ENCODE measurements at regions not wholly inside any gene's neighbourhood (a gene's known extent, or its start where the extent isn't known, plus 50 kb on each side); places are given as distances from the start of the nearest gene placed in this dataset.

DNA sequence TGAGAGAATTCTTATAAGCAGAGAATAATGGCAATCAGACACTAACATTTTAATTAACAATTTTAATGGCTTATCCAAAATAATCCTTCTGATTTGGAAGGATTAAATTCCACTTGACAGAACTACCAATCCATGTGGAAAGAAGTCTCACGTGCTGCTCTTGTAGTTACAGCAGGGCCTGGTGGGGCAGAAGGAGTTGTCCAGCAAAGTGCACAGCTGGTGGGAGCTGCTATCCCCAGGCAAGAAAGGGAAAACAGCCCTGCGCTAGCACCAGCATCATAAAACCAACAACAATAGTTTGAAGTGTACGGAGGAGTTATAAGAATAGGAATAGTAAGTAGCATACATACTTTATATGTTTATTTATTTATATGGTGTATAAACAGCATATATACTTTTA is 127.4 kb upstream of the TRIM2 start:
- Histone ChIP-seq H3K4me3 (ENCODE audit: low read depth, low read length) (no peak overlapping the region), H3K9me3 (ENCODE audit: control insufficient read depth, insufficient read depth, low read depth, low read length) (no peaks in the 10 kb centered on the region), H3K27me3 (ENCODE audit: control insufficient read depth, insufficient read depth, low read length) (no peaks in the 10 kb centered on the region), H3K27ac (ENCODE audit: low read depth, low read length) (no peak overlapping the region), H3K9ac (ENCODE audit: low read length) (no peak overlapping the region), H3K36me3 (ENCODE audit: control insufficient read depth, insufficient read depth, low read length) (no peaks in the 10 kb centered on the region), H3K4me1 (ENCODE audit: control insufficient read depth, insufficient read depth, low read length) (peaks cover 3% of the 10 kb centered on the region; the same call in 1 of the 2 replicates)

DNA sequence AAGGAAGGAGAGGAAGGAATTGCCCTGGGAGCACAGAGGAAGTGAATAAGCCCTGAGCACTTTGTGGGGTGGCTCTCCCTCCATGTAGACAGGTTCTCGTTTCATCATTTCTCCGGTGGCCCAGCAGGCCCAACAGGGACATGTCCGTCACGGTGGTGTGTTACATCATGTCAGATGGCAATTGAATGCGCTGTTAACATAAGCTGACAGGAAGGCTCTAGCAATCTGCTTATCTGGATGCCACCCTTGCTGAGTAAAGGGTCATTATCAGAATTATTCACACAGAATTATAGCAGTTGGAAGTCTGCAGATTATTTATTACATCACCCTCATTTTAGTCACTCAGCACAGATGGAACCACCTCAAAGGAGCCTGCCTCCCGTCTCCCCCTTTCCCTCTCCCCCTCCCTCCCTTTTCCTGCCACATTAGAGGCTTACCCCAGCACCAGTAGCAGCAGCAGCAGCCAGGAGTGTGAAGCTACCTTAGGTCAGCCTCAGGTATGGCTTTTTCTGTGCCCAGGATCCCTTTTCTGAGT is 124.3 kb upstream of the TRIM2 start:
- no peak overlapping the region for H3K9ac ChIP-seq (ENCODE audit: low read length)
- no peaks in the 10 kb centered on the region for H3K36me3 ChIP-seq (ENCODE audit: control insufficient read depth, insufficient read depth, low read length)
- no peak overlapping the region for H3K27ac ChIP-seq (ENCODE audit: low read depth, low read length)
- peaks cover 20% of the 10 kb centered on the region for H3K4me1 ChIP-seq (ENCODE audit: control insufficient read depth, insufficient read depth, low read length)
- H3K4me3 ChIP-seq (ENCODE audit: low read depth, low read length) = no peak overlapping the region
- H3K9me3 ChIP-seq (ENCODE audit: control insufficient read depth, insufficient read depth, low read depth, low read length) = no peaks in the 10 kb centered on the region
- H3K27me3 ChIP-seq (ENCODE audit: control insufficient read depth, insufficient read depth, low read length) = no peaks in the 10 kb centered on the region

DNA sequence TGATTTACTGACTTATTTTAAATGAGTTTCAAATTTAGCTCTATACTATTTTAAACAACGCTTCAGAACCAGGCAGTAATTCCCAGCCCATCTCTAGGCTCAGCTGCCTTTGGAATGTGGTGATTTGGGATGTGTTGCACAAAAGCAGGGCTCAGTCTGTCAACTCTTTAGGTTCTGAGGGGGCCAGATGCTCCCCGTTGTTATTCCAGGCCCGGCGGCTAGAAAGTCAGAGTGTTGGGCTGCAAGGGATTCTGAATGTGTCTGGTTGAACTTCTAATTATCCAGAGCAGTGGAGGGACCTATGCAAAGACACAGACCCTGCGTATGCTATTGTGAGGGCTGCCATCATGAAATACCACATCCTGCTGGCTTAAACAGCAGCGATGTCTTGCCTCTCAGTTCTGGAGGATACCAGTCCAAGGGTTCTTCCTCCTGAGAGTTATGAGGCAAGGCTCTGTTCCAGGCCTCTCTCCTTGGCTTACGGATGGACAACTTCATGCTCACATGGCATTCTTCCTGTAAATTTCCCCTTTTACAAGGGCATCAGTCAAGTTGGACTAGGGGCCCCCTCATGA is 123.2 kb upstream of the TRIM2 start:
- no peaks in the 10 kb centered on the region for H3K36me3 ChIP-seq (ENCODE audit: control insufficient read depth, insufficient read depth, low read length)
- no peak overlapping the region for H3K4me3 ChIP-seq (ENCODE audit: low read depth, low read length)
- peaks cover 27% of the 10 kb centered on the region for H3K4me1 ChIP-seq (ENCODE audit: control insufficient read depth, insufficient read depth, low read length)
- H3K9me3 ChIP-seq (ENCODE audit: control insufficient read depth, insufficient read depth, low read depth, low read length) = no peaks in the 10 kb centered on the region
- H3K9ac ChIP-seq (ENCODE audit: low read length) = no peak overlapping the region
- H3K27ac ChIP-seq (ENCODE audit: low read depth, low read length) = no peak overlapping the region
- H3K27me3 ChIP-seq (ENCODE audit: control insufficient read depth, insufficient read depth, low read length) = no peaks in the 10 kb centered on the region

DNA sequence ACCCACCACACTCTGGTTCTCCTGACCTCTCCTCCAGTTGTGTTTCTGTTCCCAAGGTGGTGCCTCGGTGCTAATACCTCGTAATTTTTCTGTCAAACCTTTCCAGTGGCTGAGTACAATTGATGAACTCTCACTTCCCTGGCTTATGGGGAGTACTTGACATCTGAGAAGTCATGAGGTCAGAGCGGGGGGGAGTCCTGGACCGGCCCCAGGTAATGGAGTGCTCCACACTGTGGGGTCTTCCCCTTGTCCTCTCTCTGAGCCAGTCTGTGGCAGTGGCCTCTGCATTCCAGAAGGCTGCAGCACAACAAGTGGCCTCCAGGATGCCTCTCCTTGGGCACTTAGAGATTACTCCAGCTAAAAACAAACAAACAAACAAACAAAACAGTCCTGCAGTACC is 122.5 kb upstream of the TRIM2 start:
- Histone ChIP-seq H3K9ac (ENCODE audit: low read length) (no peak overlapping the region), H3K4me3 (ENCODE audit: low read depth, low read length) (no peak overlapping the region), H3K9me3 (ENCODE audit: control insufficient read depth, insufficient read depth, low read depth, low read length) (no peaks in the 10 kb centered on the region), H3K4me1 (ENCODE audit: control insufficient read depth, insufficient read depth, low read length) (peaks cover 27% of the 10 kb centered on the region), H3K36me3 (ENCODE audit: control insufficient read depth, insufficient read depth, low read length) (no peaks in the 10 kb centered on the region), H3K27ac (ENCODE audit: low read depth, low read length) (no peak overlapping the region), H3K27me3 (ENCODE audit: control insufficient read depth, insufficient read depth, low read length) (no peaks in the 10 kb centered on the region)

DNA sequence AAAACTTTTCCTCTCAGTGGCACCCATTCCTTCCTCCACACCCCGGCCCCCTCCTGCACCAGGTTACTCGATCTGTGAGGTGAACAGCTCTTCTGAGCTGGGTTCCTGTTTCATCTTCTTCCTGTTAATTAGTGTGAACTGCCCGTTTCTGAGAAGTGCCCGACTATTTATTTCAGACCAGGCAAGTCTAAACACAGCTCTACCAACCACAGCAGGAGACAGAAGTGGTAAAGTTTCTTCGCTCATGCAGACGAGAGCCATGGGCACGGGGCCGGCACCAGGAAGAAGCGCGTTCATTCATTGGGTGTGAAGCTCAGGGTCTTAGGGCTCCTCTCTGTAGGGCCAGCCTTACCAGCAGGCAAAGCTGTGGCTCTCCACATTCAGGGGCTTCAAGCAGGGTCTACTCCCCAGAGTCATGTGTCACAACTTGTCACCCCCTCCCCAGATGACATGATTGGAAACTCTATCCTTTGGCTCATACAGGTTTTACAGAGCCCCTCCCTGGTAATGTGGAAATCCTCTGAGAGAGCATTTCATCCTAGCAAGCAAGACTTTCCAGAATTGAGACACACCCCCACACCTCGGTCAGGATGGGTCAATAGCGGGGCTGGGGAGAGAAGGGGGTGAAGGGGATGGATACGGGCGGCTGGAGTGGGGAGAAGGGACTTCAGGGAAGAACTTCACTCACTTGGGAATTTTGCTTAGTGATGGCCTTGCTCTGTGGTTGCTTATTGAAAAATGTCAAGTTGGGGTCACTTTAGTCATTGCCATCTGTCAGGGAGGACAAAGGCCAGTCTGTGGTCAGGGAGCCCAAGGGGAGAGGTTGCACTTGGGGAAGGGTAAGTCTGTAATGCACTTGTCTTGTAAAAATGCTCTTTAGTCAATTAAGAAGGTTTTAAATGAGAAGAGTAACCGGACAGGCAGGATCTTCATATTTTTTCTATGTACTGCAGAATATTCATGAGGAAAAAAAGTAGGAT is 121.6 kb upstream of the TRIM2 start:
- Histone ChIP-seq H3K27me3 (ENCODE audit: control insufficient read depth, insufficient read depth, low read length) (no peaks in the 10 kb centered on the region), H3K27ac (ENCODE audit: low read depth, low read length) (no peak overlapping the region), H3K9me3 (ENCODE audit: control insufficient read depth, insufficient read depth, low read depth, low read length) (no peaks in the 10 kb centered on the region), H3K4me1 (ENCODE audit: control insufficient read depth, insufficient read depth, low read length) (peaks cover 31% of the 10 kb centered on the region), H3K4me3 (ENCODE audit: low read depth, low read length) (no peak overlapping the region), H3K9ac (ENCODE audit: low read length) (no peak overlapping the region), H3K36me3 (ENCODE audit: control insufficient read depth, insufficient read depth, low read length) (no peaks in the 10 kb centered on the region)

DNA sequence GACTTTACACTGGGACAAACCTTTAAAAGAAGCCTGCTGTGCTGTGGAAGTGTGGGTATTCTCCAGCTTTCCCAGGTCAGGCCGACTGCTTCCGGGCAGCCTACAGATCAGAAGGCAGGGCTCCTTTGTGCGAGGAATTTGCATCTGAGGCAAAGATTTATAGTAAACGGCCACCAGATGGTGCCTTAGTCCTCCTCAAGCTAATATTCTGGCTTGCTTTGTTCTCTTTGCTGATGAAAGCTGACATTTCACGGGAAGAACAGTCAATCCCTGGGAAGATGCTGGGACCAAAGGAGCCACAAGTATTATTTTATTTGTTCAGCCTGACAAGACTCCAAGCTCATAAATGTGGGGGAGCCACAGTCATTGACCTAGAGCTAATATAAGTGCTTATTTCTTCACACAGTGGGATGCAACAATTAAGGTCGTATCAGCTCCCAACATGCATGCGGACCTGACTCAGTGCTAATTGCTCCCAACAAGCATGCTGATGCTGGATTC is 120.7 kb upstream of the TRIM2 start:
- H3K4me1 ChIP-seq (ENCODE audit: control insufficient read depth, insufficient read depth, low read length) = peaks cover 31% of the 10 kb centered on the region
- H3K36me3 ChIP-seq (ENCODE audit: control insufficient read depth, insufficient read depth, low read length) = no peaks in the 10 kb centered on the region
- H3K27ac ChIP-seq (ENCODE audit: low read depth, low read length) = no peak overlapping the region
- no peaks in the 10 kb centered on the region for H3K9me3 ChIP-seq (ENCODE audit: control insufficient read depth, insufficient read depth, low read depth, low read length)
- H3K27me3 ChIP-seq (ENCODE audit: control insufficient read depth, insufficient read depth, low read length) = no peaks in the 10 kb centered on the region
- H3K9ac ChIP-seq (ENCODE audit: low read length) = no peak overlapping the region
- no peak overlapping the region for H3K4me3 ChIP-seq (ENCODE audit: low read depth, low read length)

DNA sequence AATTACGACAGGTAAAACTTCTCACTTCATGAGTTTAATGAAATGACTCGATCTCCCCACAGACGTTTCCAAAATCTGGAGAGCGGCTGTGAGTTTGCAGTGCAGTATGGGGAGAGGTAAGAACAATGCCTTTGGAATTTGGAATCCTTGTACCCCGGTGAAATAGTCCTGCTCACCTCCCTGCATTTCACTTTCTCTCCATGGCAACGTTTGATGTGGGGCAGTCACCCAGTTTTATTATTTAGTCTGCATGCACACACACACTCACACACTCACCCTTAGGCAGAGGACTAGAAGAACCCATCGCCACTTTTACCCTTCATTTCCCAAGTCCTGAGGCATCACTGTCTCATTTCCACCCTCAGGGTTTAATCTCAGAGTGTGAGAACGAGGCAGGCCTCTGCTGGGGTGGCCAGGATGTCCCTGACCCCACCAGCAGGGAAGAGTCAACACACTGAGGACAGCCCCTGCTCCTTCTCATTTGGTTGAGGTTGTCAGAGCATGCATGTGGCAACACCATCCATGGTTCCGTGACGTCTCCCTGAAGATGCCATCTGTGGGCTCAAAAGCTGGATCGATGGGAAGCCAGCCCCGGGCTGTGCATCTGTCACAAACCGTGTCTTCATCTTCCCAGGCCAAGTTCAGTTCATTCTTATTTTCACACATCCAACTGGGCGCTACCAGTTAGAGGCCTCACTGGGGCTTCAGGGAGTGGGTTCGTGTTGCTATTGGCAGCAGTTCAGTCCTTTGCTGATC is 119.8 kb upstream of the TRIM2 start:
- Histone ChIP-seq H3K4me3 (ENCODE audit: low read depth, low read length) (no peak overlapping the region), H3K9ac (ENCODE audit: low read length) (no peak overlapping the region), H3K4me1 (ENCODE audit: control insufficient read depth, insufficient read depth, low read length) (peaks cover 31% of the 10 kb centered on the region), H3K27me3 (ENCODE audit: control insufficient read depth, insufficient read depth, low read length) (no peaks in the 10 kb centered on the region), H3K9me3 (ENCODE audit: control insufficient read depth, insufficient read depth, low read depth, low read length) (no peaks in the 10 kb centered on the region), H3K36me3 (ENCODE audit: control insufficient read depth, insufficient read depth, low read length) (no peaks in the 10 kb centered on the region), H3K27ac (ENCODE audit: low read depth, low read length) (no peak overlapping the region)

DNA sequence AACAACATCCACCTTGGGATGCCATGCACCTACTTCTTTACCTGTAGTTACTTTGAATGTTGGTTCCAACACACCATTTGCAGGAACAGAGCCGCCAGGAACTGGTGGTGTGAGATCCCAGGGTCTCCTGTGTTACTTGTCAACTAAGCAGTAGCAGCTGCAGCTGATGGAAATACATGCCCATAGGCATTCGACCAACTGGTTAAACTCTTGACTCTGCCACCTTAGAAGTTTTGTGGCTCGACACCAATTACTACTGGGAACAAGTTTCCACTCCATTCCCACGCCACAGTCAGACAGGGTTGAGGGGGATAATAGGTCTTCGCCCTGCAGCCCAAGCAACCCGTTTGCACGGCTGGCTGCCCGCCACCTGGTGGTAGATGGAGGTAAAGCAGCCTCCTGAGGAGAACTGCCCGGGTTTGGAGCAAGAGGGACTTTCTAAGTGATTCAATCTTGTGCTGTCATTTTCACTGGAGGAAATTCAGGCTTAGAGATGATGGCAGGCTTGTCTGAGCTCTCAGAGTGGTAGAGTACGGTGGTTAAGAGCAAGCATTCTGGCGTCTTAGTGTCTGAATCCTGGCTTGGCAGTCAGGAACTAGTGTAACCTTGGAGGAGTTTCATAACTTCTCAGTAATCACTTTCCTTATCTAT is 119.1 kb upstream of the TRIM2 start:
- H3K9ac ChIP-seq (ENCODE audit: low read length) = no peak overlapping the region
- no peak overlapping the region for H3K27ac ChIP-seq (ENCODE audit: low read depth, low read length)
- peaks cover 31% of the 10 kb centered on the region for H3K4me1 ChIP-seq (ENCODE audit: control insufficient read depth, insufficient read depth, low read length)
- H3K27me3 ChIP-seq (ENCODE audit: control insufficient read depth, insufficient read depth, low read length) = no peaks in the 10 kb centered on the region
- no peaks in the 10 kb centered on the region for H3K36me3 ChIP-seq (ENCODE audit: control insufficient read depth, insufficient read depth, low read length)
- H3K4me3 ChIP-seq (ENCODE audit: low read depth, low read length) = no peak overlapping the region
- H3K9me3 ChIP-seq (ENCODE audit: control insufficient read depth, insufficient read depth, low read depth, low read length) = no peaks in the 10 kb centered on the region

DNA sequence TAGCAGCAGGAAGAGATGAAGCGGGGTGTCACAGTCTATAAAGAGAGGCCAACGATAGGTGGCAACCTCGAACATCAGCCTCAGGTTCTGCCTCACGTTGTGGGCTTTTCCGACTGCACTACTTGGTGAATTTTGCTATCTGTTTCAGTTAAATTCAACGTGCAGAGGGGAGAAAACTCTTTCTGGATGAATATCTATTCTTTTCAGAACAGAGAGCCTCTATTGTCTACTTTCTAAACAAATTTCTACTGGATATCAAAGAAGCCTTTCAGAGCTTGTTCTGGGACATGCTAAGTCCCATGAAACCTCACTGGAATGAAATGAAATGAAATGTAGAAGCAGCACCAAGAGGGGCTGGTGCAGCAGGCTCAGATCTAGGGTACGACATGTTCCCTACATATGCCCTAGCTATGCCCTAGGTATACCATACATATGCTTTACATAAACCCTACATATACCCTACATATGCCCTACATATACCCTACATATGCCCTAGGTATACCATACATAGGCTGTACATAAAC is 116.5 kb upstream of the TRIM2 start:
- Histone ChIP-seq H3K9ac (ENCODE audit: low read length) (no peak overlapping the region), H3K4me3 (ENCODE audit: low read depth, low read length) (no peak overlapping the region), H3K4me1 (ENCODE audit: control insufficient read depth, insufficient read depth, low read length) (peaks cover 22% of the 10 kb centered on the region), H3K9me3 (ENCODE audit: control insufficient read depth, insufficient read depth, low read depth, low read length) (no peaks in the 10 kb centered on the region), H3K27ac (ENCODE audit: low read depth, low read length) (no peak overlapping the region), H3K36me3 (ENCODE audit: control insufficient read depth, insufficient read depth, low read length) (no peaks in the 10 kb centered on the region), H3K27me3 (ENCODE audit: control insufficient read depth, insufficient read depth, low read length) (no peaks in the 10 kb centered on the region)

DNA sequence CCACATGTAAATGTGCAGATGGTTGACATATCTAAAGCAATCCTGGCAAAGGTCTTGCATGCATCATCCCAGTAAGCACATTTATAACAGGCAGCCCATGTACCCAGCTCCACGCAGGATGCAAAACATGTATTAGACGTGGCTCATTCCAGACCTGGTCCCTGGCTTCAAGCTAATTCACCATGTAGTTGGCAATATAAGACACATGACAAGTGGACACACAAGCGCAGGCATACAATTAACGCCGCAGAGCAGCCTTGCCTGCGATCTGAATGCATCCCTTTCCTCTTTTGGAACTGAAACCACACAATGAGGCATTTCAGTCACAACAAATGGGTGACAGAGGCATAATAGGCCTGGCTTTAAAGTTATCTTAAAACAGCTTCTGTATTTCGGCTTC is 114.5 kb upstream of the TRIM2 start:
- Histone ChIP-seq H3K27me3 (ENCODE audit: control insufficient read depth, insufficient read depth, low read length) (no peaks in the 10 kb centered on the region), H3K4me1 (ENCODE audit: control insufficient read depth, insufficient read depth, low read length) (peaks cover 12% of the 10 kb centered on the region), H3K36me3 (ENCODE audit: control insufficient read depth, insufficient read depth, low read length) (no peaks in the 10 kb centered on the region), H3K9me3 (ENCODE audit: control insufficient read depth, insufficient read depth, low read depth, low read length) (no peaks in the 10 kb centered on the region), H3K27ac (ENCODE audit: low read depth, low read length) (no peak overlapping the region), H3K4me3 (ENCODE audit: low read depth, low read length) (no peak overlapping the region), H3K9ac (ENCODE audit: low read length) (no peak overlapping the region)
